Keratinocyte (primary cell): ENCODE measurements at regions not wholly inside any gene's neighbourhood (a gene's known extent, or its start where the extent isn't known, plus 50 kb on each side); places are given as distances from the start of the nearest gene placed in this dataset.
A peak's percentile ranks its signal among the peaks of the same experiment; 100 is the strongest.
"Not testable (repeated sequence)": the region's sequence is repeated elsewhere in the genome, so short reads cannot be mapped to it uniquely, and the experiment has no call there.

ENCODE experiments used
- DNase-seq: peaks from one replicate; pipeline ENCODE4 v3.0.0-alpha.2; 2011; ENCODE audit warnings: low read depth, missing footprints, low spot score
- FAIRE-seq: peaks from 2 replicates; lab custom pipeline; 2011; peaks lifted over from hg19 to GRCh38; lab: Jason Lieb, UNC
- H2AFZ ChIP-seq: 2 replicates; pipeline ENCODE4 v1.6.0; 2012; ENCODE audit warnings: low read length, control low read depth, inconsistent platforms; ENCODE audit not compliant: control insufficient read depth
- H3K27ac ChIP-seq: 2 replicates; pipeline ENCODE4 v1.5.1; 2011; ENCODE audit warnings: low read length; ENCODE audit not compliant: control insufficient read depth, insufficient read depth
- H3K27me3 ChIP-seq: 3 replicates; pipeline ENCODE4 v1.6.0; 2011; ENCODE audit warnings: low read length; ENCODE audit not compliant: control insufficient read depth, insufficient read depth; ENCODE audit errors: extremely low read depth
- H3K36me3 ChIP-seq, 2 experiments: 2 replicates in 1 of 2; 3 replicates in 1 of 2; pipeline ENCODE4 v1.5.1; 2011; ENCODE audit warnings: low read length in 2 of 2, mild to moderate bottlenecking in 1 of 2; ENCODE audit not compliant: control insufficient read depth in 2 of 2, insufficient read depth in 2 of 2; ENCODE audit errors: extremely low read depth in 1 of 2
- H3K4me1 ChIP-seq: 3 replicates; pipeline ENCODE4 v1.5.1; 2011; ENCODE audit warnings: low read length; ENCODE audit not compliant: control insufficient read depth, insufficient read depth; ENCODE audit errors: extremely low read depth
- H3K4me2 ChIP-seq: 3 replicates; pipeline ENCODE4 v1.6.0; 2011; ENCODE audit warnings: low read depth, low read length; ENCODE audit not compliant: control insufficient read depth, insufficient read depth; ENCODE audit errors: extremely low read depth
- H3K4me3 ChIP-seq, 3 experiments: fragments of 200-600 bp in 1 of 3; sonication (generic) in 1 of 3; 2 replicates in 2 of 3; 3 replicates in 1 of 3; pipeline ENCODE4 v1.5.1; 2011 to 2016; ENCODE audit warnings: low read length in 3 of 3, mild to moderate bottlenecking in 3 of 3, control low read depth in 2 of 3, inconsistent platforms in 1 of 3, low read depth in 1 of 3, mixed read lengths in 1 of 3, mixed run types in 1 of 3, moderate library complexity in 1 of 3; ENCODE audit not compliant: control insufficient read depth in 2 of 3, insufficient read depth in 2 of 3; ENCODE audit errors: extremely low read depth in 1 of 3
- H3K79me2 ChIP-seq: 2 replicates; pipeline ENCODE4 v1.6.0; 2012; ENCODE audit warnings: low read length; ENCODE audit not compliant: control insufficient read depth, insufficient read depth
- H3K9ac ChIP-seq: 3 replicates; pipeline ENCODE4 v1.6.0; 2011; ENCODE audit warnings: low read length; ENCODE audit not compliant: control insufficient read depth, insufficient read depth; ENCODE audit errors: extremely low read depth
- H3K9me1 ChIP-seq: 3 replicates; pipeline ENCODE4 v1.6.0; 2011; ENCODE audit warnings: low read length; ENCODE audit not compliant: control insufficient read depth, insufficient read depth; ENCODE audit errors: extremely low read depth
- H3K9me3 ChIP-seq: 2 replicates; pipeline ENCODE4 v1.5.1; 2012; ENCODE audit warnings: low read depth, low read length; ENCODE audit not compliant: control insufficient read depth
- H4K20me1 ChIP-seq: 3 replicates; pipeline ENCODE4 v1.6.0; 2011; ENCODE audit warnings: low read length; ENCODE audit not compliant: control insufficient read depth, insufficient read depth; ENCODE audit errors: extremely low read depth
- EZH2 ChIP-seq: IDR thresholded peaks from one replicate; pipeline ENCODE4 v1.6.1; 2012; ENCODE audit warnings: inconsistent platforms, mild to moderate bottlenecking, low read length, moderate library complexity
- dilution Hi-C: fragments of 300-500 bp; cut with MboI; formaldehyde crosslinking; loops from one replicate; pipeline ENCODE4 v1.7.0; 2020; ENCODE audit warnings: low sequenced_read_pairs; ENCODE audit not compliant: extremely low pct_ligation_motif_present
- TF ChIP-seq, protein P1 (sequence below), 3 experiments: IDR thresholded peaks in 1 of 3; conservative IDR thresholded peaks in 1 of 3; optimal IDR thresholded peaks in 1 of 3; 2 replicates in 2 of 3; 3 replicates in 1 of 3; pipeline versions ENCODE3 to v1.5.1; 2011; ENCODE audit warnings: low read length in 3 of 3, mild to moderate bottlenecking in 3 of 3, moderate library complexity in 2 of 3, control low read depth in 1 of 3, inconsistent platforms in 1 of 3; ENCODE audit not compliant: insufficient read depth in 2 of 3; ENCODE audit errors: extremely low read depth in 1 of 3

- dilution Hi-C loops = no loop called here
- no peak for DNase-seq
- no peak overlapping the region for H3K4me3 ChIP-seq
- no peak overlapping the region for H3K9ac ChIP-seq
- H3K79me2 ChIP-seq = no peaks in the 10 kb centered on the region
- H3K9me3 ChIP-seq = no peaks in the 10 kb centered on the region
- no peaks in the 10 kb centered on the region for H3K36me3 ChIP-seq
- no peak overlapping the region for H3K27ac ChIP-seq
- no peak for FAIRE-seq
- H3K4me1 ChIP-seq = peaks cover 16% of the 10 kb centered on the region
- H3K4me2 ChIP-seq = no peak overlapping the region
- no peak for TF ChIP-seq EZH2
- no peaks in the 10 kb centered on the region for H3K27me3 ChIP-seq
- no peaks in the 10 kb centered on the region for H3K9me1 ChIP-seq
- no peak overlapping the region for H2AFZ ChIP-seq
- H4K20me1 ChIP-seq = no peaks in the 10 kb centered on the region
Observed at GRCh38 chr6:134662077-134662700, 287.7 kb downstream of the ALDH8A1 start.

- H3K9me3 ChIP-seq, H3K79me2 ChIP-seq, H3K36me3 ChIP-seq, H3K9me1 ChIP-seq, FAIRE-seq, H3K4me3 ChIP-seq, H3K4me2 ChIP-seq, H3K27ac ChIP-seq, H2AFZ ChIP-seq, DNase-seq, H4K20me1 ChIP-seq, dilution Hi-C loops, H3K9ac ChIP-seq, H3K27me3 ChIP-seq: not testable (repeated sequence)
- H3K4me1 ChIP-seq = peaks cover 20% of the 10 kb centered on the region
Observed at GRCh38 chr6:134659885-134660284, 290.0 kb downstream of the ALDH8A1 start.

- H3K4me3 ChIP-seq = no peak overlapping the region
- peak overlapping the region; percentile 61 for H3K4me2 ChIP-seq
- no peaks in the 10 kb centered on the region for H3K9me3 ChIP-seq
- H3K27ac ChIP-seq = no peak overlapping the region
- no peaks in the 10 kb centered on the region for H3K9me1 ChIP-seq
- dilution Hi-C loops = no loop called here
- no peaks in the 10 kb centered on the region for H3K79me2 ChIP-seq
- FAIRE-seq = peak; percentile 34
- TF ChIP-seq EZH2 = no peak
- TF ChIP-seq, protein P1, sequence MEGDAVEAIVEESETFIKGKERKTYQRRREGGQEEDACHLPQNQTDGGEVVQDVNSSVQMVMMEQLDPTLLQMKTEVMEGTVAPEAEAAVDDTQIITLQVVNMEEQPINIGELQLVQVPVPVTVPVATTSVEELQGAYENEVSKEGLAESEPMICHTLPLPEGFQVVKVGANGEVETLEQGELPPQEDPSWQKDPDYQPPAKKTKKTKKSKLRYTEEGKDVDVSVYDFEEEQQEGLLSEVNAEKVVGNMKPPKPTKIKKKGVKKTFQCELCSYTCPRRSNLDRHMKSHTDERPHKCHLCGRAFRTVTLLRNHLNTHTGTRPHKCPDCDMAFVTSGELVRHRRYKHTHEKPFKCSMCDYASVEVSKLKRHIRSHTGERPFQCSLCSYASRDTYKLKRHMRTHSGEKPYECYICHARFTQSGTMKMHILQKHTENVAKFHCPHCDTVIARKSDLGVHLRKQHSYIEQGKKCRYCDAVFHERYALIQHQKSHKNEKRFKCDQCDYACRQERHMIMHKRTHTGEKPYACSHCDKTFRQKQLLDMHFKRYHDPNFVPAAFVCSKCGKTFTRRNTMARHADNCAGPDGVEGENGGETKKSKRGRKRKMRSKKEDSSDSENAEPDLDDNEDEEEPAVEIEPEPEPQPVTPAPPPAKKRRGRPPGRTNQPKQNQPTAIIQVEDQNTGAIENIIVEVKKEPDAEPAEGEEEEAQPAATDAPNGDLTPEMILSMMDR (optimal IDR thresholded peaks at IDR 0.05 in 1 of 3, IDR thresholded peaks at IDR 0.05 in 1 of 3, conservative IDR thresholded peaks at IDR 0.05 in 1 of 3; ENCODE audit: extremely low read depth in 1 of 3, insufficient read depth in 2 of 3, low read length in 3 of 3) = no peak
- H3K27me3 ChIP-seq = no peaks in the 10 kb centered on the region
- H3K4me1 ChIP-seq = peaks cover 20% of the 10 kb centered on the region
- H3K36me3 ChIP-seq = no peaks in the 10 kb centered on the region
- no peak overlapping the region for H2AFZ ChIP-seq
- H3K9ac ChIP-seq = no peak overlapping the region
- DNase-seq = no peak
- H4K20me1 ChIP-seq = no peaks in the 10 kb centered on the region
Observed at GRCh38 chr6:134658596-134658995, 291.3 kb downstream of the ALDH8A1 start.
